GM12891 (cell line): ENCODE measurements at regions not wholly inside any gene's neighbourhood (a gene's known extent, or its start where the extent isn't known, plus 50 kb on each side); places are given as distances from the start of the nearest gene placed in this dataset.

Experiments used
- PAX5 ChIP-seq: IDR thresholded peaks from 2 replicates; pipeline ENCODE4 v1.6.1; 2011; ENCODE audit warnings: low read length, moderate library complexity, mild to moderate bottlenecking; ENCODE audit not compliant: insufficient read depth, severe bottlenecking
- POLR2A ChIP-seq: IDR thresholded peaks from 2 replicates; pipeline ENCODE4 v1.6.1; 2011; ENCODE audit warnings: low read depth, low read length, control low read depth
- POLR2AphosphoS5 ChIP-seq: IDR thresholded peaks from 2 replicates; pipeline ENCODE4 v1.6.1; 2011; ENCODE audit warnings: low read depth, low read length, control low read depth
- POU2F2 ChIP-seq: IDR thresholded peaks from 2 replicates; pipeline ENCODE4 v1.6.1; 2011; ENCODE audit warnings: low read depth, mild to moderate bottlenecking, control low read depth, low read length, moderate library complexity

- no peak for TF ChIP-seq PAX5
- no peak for TF ChIP-seq POLR2AphosphoS5
- no peak for TF ChIP-seq POLR2A
- TF ChIP-seq POU2F2: no peak
Observed at GRCh38 chr2:59583173-59583765, 970.2 kb downstream of the BCL11A start.
